Activated naive CD8-positive, alpha-beta T cell treated with anti-CD3 and anti-CD28 coated beads for 36 hours (primary cell): ENCODE measurements at regions not wholly inside any gene's neighbourhood (a gene's known extent, or its start where the extent isn't known, plus 50 kb on each side); places are given as distances from the start of the nearest gene placed in this dataset.
"Not testable (repeated sequence)": the region's sequence is repeated elsewhere in the genome, so short reads cannot be mapped to it uniquely, and the experiment has no call there.

Experiments used
- DNase-seq: peaks from one replicate; pipeline ENCODE4 v3.0.0; 2021
- H3K27ac Mint-ChIP-seq: one replicate; pipeline ENCODE4 v1.8.0; 2022; ENCODE audit warnings: mild to moderate bottlenecking, moderate library complexity, mixed read lengths
- H3K27me3 Mint-ChIP-seq: one replicate; pipeline ENCODE4 v1.8.0; 2022; ENCODE audit warnings: mild to moderate bottlenecking, mixed read lengths
- H3K36me3 Mint-ChIP-seq: one replicate; pipeline ENCODE4 v1.8.0; 2021; ENCODE audit warnings: mild to moderate bottlenecking, mixed read lengths
- H3K4me1 Mint-ChIP-seq: one replicate; pipeline ENCODE4 v1.8.0; 2021; ENCODE audit warnings: mixed read lengths
- H3K4me3 Mint-ChIP-seq: one replicate; pipeline ENCODE4 v1.8.0; 2022; ENCODE audit warnings: mild to moderate bottlenecking, moderate library complexity, mixed read lengths
- H3K9me3 Mint-ChIP-seq: one replicate; pipeline ENCODE4 v1.8.0; 2022; ENCODE audit warnings: mixed read lengths

DNA sequence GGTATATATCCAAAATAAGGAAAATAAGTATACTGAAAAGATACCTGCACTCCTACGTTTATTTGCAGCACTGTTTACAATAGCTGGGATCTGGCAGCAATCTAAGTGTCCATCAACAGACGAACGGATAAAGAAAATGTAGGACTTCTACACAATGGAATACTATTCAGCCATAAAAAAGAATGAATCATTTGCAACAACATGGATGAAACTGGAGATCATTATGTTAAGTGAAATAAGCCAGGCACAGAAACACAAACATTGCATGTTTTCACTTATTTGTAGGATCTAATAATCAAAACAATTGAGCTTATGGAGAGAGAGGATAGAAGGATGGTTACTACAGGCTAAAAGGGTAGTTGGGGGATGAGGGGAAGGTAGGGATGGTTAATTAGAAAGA is 494.0 kb downstream of the UQCRFS1 start:
- H3K36me3 Mint-ChIP-seq: no peaks in the 10 kb centered on the region
- H3K27ac Mint-ChIP-seq: no peak overlapping the region
- no peaks in the 10 kb centered on the region for H3K9me3 Mint-ChIP-seq
- no peaks in the 10 kb centered on the region for H3K27me3 Mint-ChIP-seq
- no peak overlapping the region for H3K4me3 Mint-ChIP-seq
- no peak for DNase-seq
- no peaks in the 10 kb centered on the region for H3K4me1 Mint-ChIP-seq

DNA sequence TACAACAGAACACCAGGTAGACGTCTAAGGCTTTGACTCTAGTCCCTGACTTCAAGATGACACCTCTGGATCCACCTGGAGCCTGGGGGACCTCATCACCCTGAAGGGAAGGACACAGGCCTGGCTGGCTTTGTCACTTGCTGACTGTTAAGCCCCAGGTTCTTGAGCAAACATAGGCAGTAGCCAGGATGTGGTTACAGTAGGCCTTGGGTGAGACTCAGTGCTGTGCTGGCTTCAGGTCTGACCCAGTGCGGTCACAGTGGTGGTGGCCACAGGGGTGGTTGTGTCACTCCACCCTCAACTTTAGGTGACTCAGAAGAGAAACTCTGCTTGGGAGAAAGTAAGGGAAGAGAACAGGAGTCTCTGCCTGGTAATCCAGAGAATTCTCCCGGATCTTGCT is 497.8 kb downstream of the UQCRFS1 start:
- Mint-ChIP-seq H3K9me3 (no peaks in the 10 kb centered on the region), H3K27ac (no peak overlapping the region), H3K36me3 (no peaks in the 10 kb centered on the region), H3K4me1 (no peaks in the 10 kb centered on the region), H3K4me3 (no peak overlapping the region), H3K27me3 (peaks cover 6% of the 10 kb centered on the region)
- no peak for DNase-seq

DNA sequence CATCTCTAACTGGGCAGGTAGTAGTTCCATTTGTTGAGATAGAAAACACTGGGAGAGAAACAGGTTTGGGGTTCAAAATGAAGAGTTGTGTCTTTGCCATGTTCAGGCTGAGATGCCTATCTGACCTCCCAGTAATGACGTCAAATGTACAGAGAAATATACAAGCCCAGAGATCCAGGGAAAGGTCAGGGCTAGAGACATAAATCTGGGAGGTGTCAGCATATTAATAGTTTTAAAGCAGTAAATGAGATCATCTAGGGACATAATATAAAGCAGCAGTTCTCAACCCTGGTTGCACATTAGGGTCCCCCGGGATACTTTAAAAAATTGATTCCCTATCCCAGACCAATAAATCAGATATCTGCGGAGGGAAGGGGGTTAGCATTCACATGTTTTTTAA is 501.5 kb downstream of the UQCRFS1 start:
- Mint-ChIP-seq H3K36me3 (no peaks in the 10 kb centered on the region), H3K27ac (no peak overlapping the region), H3K27me3 (peaks cover 6% of the 10 kb centered on the region), H3K4me1 (no peaks in the 10 kb centered on the region), H3K4me3 (no peak overlapping the region), H3K9me3 (no peaks in the 10 kb centered on the region)
- no peak for DNase-seq

- H3K27me3 Mint-ChIP-seq: peaks cover 6% of the 10 kb centered on the region
These were observed 502.7 kb downstream of the UQCRFS1 start for GRCh38 chr19:28710278-28710677.

DNA sequence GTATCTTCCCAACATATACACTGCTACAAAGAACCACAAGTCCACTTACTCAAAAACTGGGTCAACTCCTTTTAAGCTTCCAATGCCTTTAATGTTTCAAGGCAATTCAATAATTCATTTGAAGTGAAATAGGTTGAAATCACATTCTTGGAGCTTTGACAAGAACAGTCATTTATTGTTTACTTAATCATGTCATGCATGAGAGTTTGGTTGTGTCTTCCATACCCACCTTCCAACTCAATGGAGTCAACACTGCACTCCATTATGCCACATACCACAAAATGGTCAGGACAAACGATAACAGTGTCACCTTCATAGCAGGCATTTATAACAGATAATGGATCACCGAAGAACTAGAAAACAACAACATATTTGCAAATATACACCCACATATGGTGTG is 506.3 kb downstream of the UQCRFS1 start:
- no peaks in the 10 kb centered on the region for H3K36me3 Mint-ChIP-seq
- H3K4me3 Mint-ChIP-seq: no peak overlapping the region
- H3K27me3 Mint-ChIP-seq: peaks cover 6% of the 10 kb centered on the region
- H3K27ac Mint-ChIP-seq: no peak overlapping the region
- no peaks in the 10 kb centered on the region for H3K4me1 Mint-ChIP-seq
- no peak for DNase-seq
- H3K9me3 Mint-ChIP-seq: no peaks in the 10 kb centered on the region

More at GRCh38 chr19:28710278-28710677, 502.7 kb downstream of the UQCRFS1 start:
- Mint-ChIP-seq H3K4me1 (no peaks in the 10 kb centered on the region), H3K36me3 (no peaks in the 10 kb centered on the region), H3K27ac (no peak overlapping the region), H3K9me3 (no peaks in the 10 kb centered on the region), H3K4me3 (no peak overlapping the region)
- no peak for DNase-seq

- Mint-ChIP-seq H3K4me1 (no peaks in the 10 kb centered on the region), H3K9me3 (no peaks in the 10 kb centered on the region), H3K27me3 (no peaks in the 10 kb centered on the region), H3K36me3 (no peaks in the 10 kb centered on the region), H3K27ac (no peak overlapping the region), H3K4me3 (no peak overlapping the region)
- no peak for DNase-seq
These were observed 507.9 kb downstream of the UQCRFS1 start for GRCh38 chr19:28705008-28705407.

GRCh38 chr19:28703400-28703956 is 509.5 kb downstream of the UQCRFS1 start:
- H3K4me3 Mint-ChIP-seq: no peak overlapping the region
- no peaks in the 10 kb centered on the region for H3K36me3 Mint-ChIP-seq
- no peaks in the 10 kb centered on the region for H3K4me1 Mint-ChIP-seq
- no peaks in the 10 kb centered on the region for H3K27me3 Mint-ChIP-seq
- no peak for DNase-seq
- H3K9me3 Mint-ChIP-seq: no peaks in the 10 kb centered on the region
- H3K27ac Mint-ChIP-seq: no peak overlapping the region

DNA sequence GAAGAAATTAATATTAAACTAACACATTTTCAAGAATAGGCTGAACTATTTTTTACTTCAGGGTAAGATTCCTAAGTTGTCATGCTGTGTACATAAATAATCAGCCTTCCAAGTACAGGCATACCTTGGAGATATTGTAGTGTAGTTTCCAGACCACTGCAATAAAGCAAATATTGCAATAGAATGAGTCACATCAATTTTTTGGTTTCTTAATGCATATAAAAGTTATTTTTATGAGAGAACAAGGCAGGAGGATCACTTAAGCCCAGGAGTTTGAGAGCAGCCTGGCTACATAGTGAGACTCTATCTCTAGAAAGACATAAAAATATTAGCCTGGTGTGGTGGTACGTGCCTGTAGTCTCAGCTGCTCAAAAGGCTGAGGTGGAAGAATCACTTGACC is 511.5 kb downstream of the UQCRFS1 start:
- Mint-ChIP-seq H3K27ac (no peak overlapping the region), H3K27me3 (no peaks in the 10 kb centered on the region), H3K36me3 (no peaks in the 10 kb centered on the region), H3K9me3 (no peaks in the 10 kb centered on the region), H3K4me1 (no peaks in the 10 kb centered on the region), H3K4me3 (no peak overlapping the region)
- DNase-seq: no peak

DNA sequence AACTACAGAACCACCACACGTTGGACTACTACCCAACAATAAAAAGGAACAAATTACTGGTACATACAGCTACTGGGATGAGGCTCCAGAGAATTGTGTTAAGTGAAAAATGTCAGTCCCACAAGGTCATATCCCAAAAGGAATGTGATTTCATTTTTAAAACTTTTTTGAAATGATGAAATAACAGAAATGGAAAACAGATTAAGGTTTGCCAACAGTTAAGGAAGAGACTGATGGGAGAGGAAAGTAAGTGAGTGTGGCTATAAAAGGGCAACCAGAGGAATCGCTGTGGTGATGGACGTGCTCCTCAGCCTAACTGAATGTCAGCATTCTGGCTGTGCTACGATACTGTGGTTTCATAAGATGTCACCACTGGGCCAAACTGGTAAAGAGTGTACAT is 512.8 kb downstream of the UQCRFS1 start:
- H3K4me1 Mint-ChIP-seq: no peaks in the 10 kb centered on the region
- no peaks in the 10 kb centered on the region for H3K36me3 Mint-ChIP-seq
- H3K4me3 Mint-ChIP-seq: no peak overlapping the region
- DNase-seq: no peak
- no peaks in the 10 kb centered on the region for H3K9me3 Mint-ChIP-seq
- H3K27ac Mint-ChIP-seq: no peak overlapping the region
- H3K27me3 Mint-ChIP-seq: peaks cover 7% of the 10 kb centered on the region

DNA sequence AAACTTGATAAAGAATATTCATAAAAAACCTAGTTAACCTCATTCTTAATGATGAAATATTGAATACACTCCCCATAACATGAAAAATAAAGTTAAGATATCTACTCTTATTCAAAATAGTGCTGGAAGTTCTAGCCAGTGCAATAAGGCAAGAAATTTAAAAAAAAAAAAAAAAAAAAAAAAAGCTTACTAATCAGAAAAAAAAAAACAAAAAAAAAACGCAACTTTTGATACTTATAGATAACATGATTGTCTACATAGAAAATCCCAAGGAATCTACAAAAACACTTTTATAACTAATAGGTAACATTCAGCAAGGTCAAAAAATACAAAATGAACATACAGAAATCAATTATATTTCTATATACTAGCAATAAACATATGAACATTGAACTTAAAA is 515.6 kb downstream of the UQCRFS1 start:
- no peak for DNase-seq
- H3K4me1 Mint-ChIP-seq: no peaks in the 10 kb centered on the region
- H3K27me3 Mint-ChIP-seq: peaks cover 20% of the 10 kb centered on the region
- no peaks in the 10 kb centered on the region for H3K36me3 Mint-ChIP-seq
- no peak overlapping the region for H3K27ac Mint-ChIP-seq
- H3K9me3 Mint-ChIP-seq: no peaks in the 10 kb centered on the region
- no peak overlapping the region for H3K4me3 Mint-ChIP-seq

DNA sequence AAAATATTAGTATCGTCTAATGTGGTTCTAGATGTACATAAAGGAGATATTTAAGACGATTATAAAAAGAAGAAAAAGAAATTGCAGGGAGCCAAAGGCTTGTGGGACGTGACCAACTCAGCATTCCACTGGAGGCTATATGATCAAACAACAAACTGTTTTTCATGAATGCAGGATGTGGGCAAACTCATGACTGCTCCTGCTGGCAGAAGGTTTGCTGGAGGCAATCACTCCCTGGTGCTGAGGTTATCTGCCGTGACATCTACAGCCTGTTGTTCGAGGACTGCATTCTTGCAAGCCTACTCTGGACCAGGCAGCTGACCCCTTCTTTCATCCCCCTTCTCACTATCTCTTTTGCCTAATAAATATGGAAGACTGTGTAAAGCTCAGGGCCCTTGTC is 518.1 kb downstream of the UQCRFS1 start:
- Mint-ChIP-seq H3K27ac (no peak overlapping the region), H3K9me3 (no peaks in the 10 kb centered on the region), H3K4me1 (no peaks in the 10 kb centered on the region), H3K36me3 (no peaks in the 10 kb centered on the region), H3K27me3 (peaks cover 20% of the 10 kb centered on the region), H3K4me3 (no peak overlapping the region)
- DNase-seq: no peak

- Mint-ChIP-seq H3K4me3 (no peak overlapping the region), H3K36me3 (no peaks in the 10 kb centered on the region), H3K27me3 (peaks cover 26% of the 10 kb centered on the region), H3K9me3 (no peaks in the 10 kb centered on the region), H3K4me1 (no peaks in the 10 kb centered on the region), H3K27ac (no peak overlapping the region)
- DNase-seq: no peak
These were observed 521.3 kb downstream of the UQCRFS1 start for GRCh38 chr19:28691683-28692082.

DNA sequence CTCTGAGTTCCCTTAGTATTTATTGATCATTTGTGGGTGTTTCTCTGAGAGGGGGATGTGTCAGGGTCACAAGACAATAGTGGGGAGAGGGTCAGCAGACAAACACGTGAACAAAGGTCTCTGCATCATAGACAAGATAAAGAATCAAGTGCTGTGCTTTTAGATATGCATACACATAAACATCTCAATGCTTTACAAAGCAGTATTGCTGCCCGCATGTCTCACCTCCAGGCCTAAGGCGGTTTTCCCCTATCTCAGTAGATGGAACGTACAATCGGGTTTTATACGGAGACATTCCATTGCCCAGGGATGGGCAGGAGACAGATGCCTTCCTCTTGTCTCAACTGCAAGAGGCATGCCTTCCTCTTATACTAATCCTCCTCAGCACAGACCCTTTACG is 523.5 kb downstream of the UQCRFS1 start:
- H3K27me3 Mint-ChIP-seq: peaks cover 16% of the 10 kb centered on the region

DNA sequence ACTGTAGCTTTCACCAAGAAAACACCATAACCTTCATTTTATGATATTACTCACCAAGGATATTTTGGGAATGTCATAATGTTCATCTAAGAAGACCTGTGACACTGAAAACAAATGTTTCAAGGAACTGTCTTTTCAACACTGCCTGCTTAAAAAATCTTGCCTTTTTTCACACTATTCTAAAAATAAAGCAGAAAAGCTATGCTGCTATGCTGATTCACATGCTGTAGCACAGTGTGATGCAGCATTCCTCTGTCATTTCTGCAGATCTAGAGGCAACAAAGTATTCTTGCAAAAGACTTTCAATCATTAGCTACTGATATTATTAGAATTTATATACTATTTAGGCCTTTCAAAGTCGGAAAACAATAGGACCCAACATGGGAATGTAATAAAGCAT is 525.7 kb downstream of the UQCRFS1 start:
- Mint-ChIP-seq H3K4me1 (no peaks in the 10 kb centered on the region), H3K27ac (no peak overlapping the region), H3K4me3 (no peak overlapping the region), H3K27me3 (peaks cover 6% of the 10 kb centered on the region), H3K36me3 (no peaks in the 10 kb centered on the region), H3K9me3 (no peaks in the 10 kb centered on the region)
- no peak for DNase-seq

More for the DNA sequence above, 523.5 kb downstream of the UQCRFS1 start:
- not testable (repeated sequence) for H3K27ac Mint-ChIP-seq, H3K4me1 Mint-ChIP-seq, H3K4me3 Mint-ChIP-seq, H3K9me3 Mint-ChIP-seq, H3K36me3 Mint-ChIP-seq, DNase-seq

DNA sequence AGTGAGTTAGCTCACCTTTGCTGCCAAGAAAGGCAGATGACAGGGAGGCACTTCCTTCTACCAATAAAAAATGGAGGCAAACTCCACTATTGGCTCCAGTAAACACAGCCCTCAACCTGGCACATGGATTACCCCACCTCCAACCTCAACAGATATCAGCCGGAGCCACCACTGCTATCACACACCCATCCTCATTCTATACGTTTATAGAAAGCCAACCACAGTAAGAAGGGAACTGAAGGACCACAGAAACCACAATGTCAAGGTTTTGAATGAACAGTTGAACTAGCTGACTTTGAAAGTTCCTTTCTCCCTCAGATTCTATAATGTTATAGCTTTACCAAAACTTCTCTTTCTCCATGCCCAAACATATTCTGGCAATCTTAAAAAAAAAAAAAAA is 526.2 kb downstream of the UQCRFS1 start:
- Mint-ChIP-seq H3K27ac (no peak overlapping the region), H3K4me1 (no peaks in the 10 kb centered on the region), H3K27me3 (peaks cover 6% of the 10 kb centered on the region), H3K4me3 (no peak overlapping the region), H3K9me3 (no peaks in the 10 kb centered on the region), H3K36me3 (no peaks in the 10 kb centered on the region)
- no peak for DNase-seq

- Mint-ChIP-seq H3K4me3 (no peak overlapping the region), H3K36me3 (no peaks in the 10 kb centered on the region), H3K9me3 (no peaks in the 10 kb centered on the region), H3K27ac (no peak overlapping the region), H3K4me1 (no peaks in the 10 kb centered on the region), H3K27me3 (peaks cover 6% of the 10 kb centered on the region)
- DNase-seq: no peak
These were observed 527.1 kb downstream of the UQCRFS1 start for GRCh38 chr19:28685802-28686201.

DNA sequence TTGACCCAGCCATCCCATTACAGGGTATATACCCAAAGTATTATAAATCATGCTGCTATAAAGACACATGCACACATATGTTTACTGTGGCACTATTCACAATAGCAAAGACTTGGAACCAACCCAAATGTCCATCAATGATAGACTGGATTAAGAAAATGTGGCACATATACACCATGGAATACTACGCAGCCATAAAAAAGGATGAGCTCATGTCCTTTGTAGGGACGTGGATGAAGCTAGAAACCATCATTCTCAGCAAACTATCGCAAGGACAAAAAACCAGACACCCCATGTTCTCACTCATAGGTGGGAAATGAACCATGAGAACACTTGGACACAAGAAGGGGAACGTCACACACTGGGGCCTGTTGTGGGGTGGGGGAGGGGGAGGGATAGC is 527.9 kb downstream of the UQCRFS1 start:
- not testable (repeated sequence) for H3K36me3 Mint-ChIP-seq, H3K4me1 Mint-ChIP-seq, DNase-seq, H3K4me3 Mint-ChIP-seq, H3K27me3 Mint-ChIP-seq, H3K9me3 Mint-ChIP-seq, H3K27ac Mint-ChIP-seq
